HG02588 (cell line): ENCODE measurements at regions not wholly inside any gene's neighbourhood (a gene's known extent, or its start where the extent isn't known, plus 50 kb on each side); places are given as distances from the start of the nearest gene placed in this dataset.

ENCODE experiments used
- ATAC-seq: cut with Tn5 transposase; IDR thresholded peaks from one replicate; pipeline ENCODE4 v1.9.1; 2021; ENCODE audit warnings: mild to moderate bottlenecking, moderate library complexity; ENCODE audit not compliant: unreplicated experiment

GRCh38 chr9:25994605-25995004 is 316.4 kb upstream of the TUSC1 start:
- no peak for ATAC-seq

- ATAC-seq, result no peak
Observed at GRCh38 chr9:25990376-25990775, 312.1 kb upstream of the TUSC1 start.

- ATAC-seq, result no peak
Observed at GRCh38 chr9:25975667-25976066, 297.4 kb upstream of the TUSC1 start.

GRCh38 chr9:25964239-25964638 is 286.0 kb upstream of the TUSC1 start:
- ATAC-seq, result peak; percentile 60

GRCh38 chr9:25960178-25960577 is 281.9 kb upstream of the TUSC1 start:
- ATAC-seq, result no peak

- no peak for ATAC-seq
Observed at GRCh38 chr9:25954209-25954608, 276.0 kb upstream of the TUSC1 start.

- ATAC-seq, result no peak
Observed at GRCh38 chr9:25948182-25948581, 269.9 kb upstream of the TUSC1 start.

GRCh38 chr9:25939126-25939525 is 260.9 kb upstream of the TUSC1 start:
- no peak for ATAC-seq

- ATAC-seq, result no peak
Observed at GRCh38 chr9:25936031-25936430, 257.8 kb upstream of the TUSC1 start.

- no peak for ATAC-seq
Observed at GRCh38 chr9:25935188-25935587, 256.9 kb upstream of the TUSC1 start.

- ATAC-seq, result no peak
Observed at GRCh38 chr9:25918761-25919160, 240.5 kb upstream of the TUSC1 start.

GRCh38 chr9:25917731-25918362 is 239.6 kb upstream of the TUSC1 start:
- ATAC-seq, result no peak

GRCh38 chr9:25913806-25914205 is 235.6 kb upstream of the TUSC1 start:
- no peak for ATAC-seq

GRCh38 chr9:25904701-25905100 is 226.5 kb upstream of the TUSC1 start:
- ATAC-seq, result no peak

GRCh38 chr9:25891527-25891926 is 213.3 kb upstream of the TUSC1 start:
- no peak for ATAC-seq

- no peak for ATAC-seq
Observed at GRCh38 chr9:25889661-25890060, 211.4 kb upstream of the TUSC1 start.

- ATAC-seq, result no peak
Observed at GRCh38 chr9:25876248-25876647, 198.0 kb upstream of the TUSC1 start.

GRCh38 chr9:25864509-25864908 is 186.3 kb upstream of the TUSC1 start:
- no peak for ATAC-seq

- no peak for ATAC-seq
Observed at GRCh38 chr9:25861421-25861820, 183.2 kb upstream of the TUSC1 start.

GRCh38 chr9:25857147-25857546 is 178.9 kb upstream of the TUSC1 start:
- no peak for ATAC-seq

- no peak for ATAC-seq
Observed at GRCh38 chr9:25850803-25851202, 172.6 kb upstream of the TUSC1 start.

GRCh38 chr9:25845867-25846266 is 167.6 kb upstream of the TUSC1 start:
- ATAC-seq, result no peak

- no peak for ATAC-seq
Observed at GRCh38 chr9:25830381-25830780, 152.1 kb upstream of the TUSC1 start.
